Neural cell (in vitro differentiated cells): ENCODE measurements at regions not wholly inside any gene's neighbourhood (a gene's known extent, or its start where the extent isn't known, plus 50 kb on each side); places are given as distances from the start of the nearest gene placed in this dataset.

Experiments
- H2AFZ ChIP-seq: fragments of 200-600, 300-800 bp; sonication (generic), shearing (Covaris generic); 2 replicates; pipeline ENCODE4 v1.6.0; 2014; ENCODE audit warnings: low read depth, mild to moderate bottlenecking, antibody characterized with exemption, low read length, moderate library complexity
- H3F3A ChIP-seq: fragments of 200-600 bp; shearing (Covaris generic); 2 replicates; pipeline ENCODE4 v1.6.1; 2016; ENCODE audit warnings: mild to moderate bottlenecking, moderate library complexity, mixed read lengths, antibody characterized with exemption, low read length; ENCODE audit not compliant: insufficient read depth, poor library complexity, severe bottlenecking
- H3K27ac ChIP-seq: fragments of 200-600, 300-800 bp; sonication (generic), shearing (Covaris generic); 2 replicates; pipeline ENCODE4 v1.5.1; 2014; ENCODE audit warnings: mild to moderate bottlenecking, low read length, moderate library complexity
- H3K27me3 ChIP-seq: fragments of 300-800, 200-600 bp; sonication (generic), shearing (Covaris generic); 2 replicates; pipeline ENCODE4 v1.6.0; 2014; ENCODE audit warnings: mild to moderate bottlenecking, low read depth, low read length, moderate library complexity; ENCODE audit not compliant: insufficient read depth
- H3K36me3 ChIP-seq: fragments of 300-800, 200-600 bp; sonication (generic), shearing (Covaris generic); 2 replicates; pipeline ENCODE4 v1.5.1; 2014; ENCODE audit warnings: mild to moderate bottlenecking, antibody characterized with exemption, low read length, moderate library complexity; ENCODE audit not compliant: insufficient read depth
- H3K4me2 ChIP-seq: fragments of 300-800, 200-600 bp; sonication (generic), shearing (Covaris generic); 2 replicates; pipeline ENCODE4 v1.6.0; 2014; ENCODE audit warnings: mild to moderate bottlenecking, low read length
- H3K4me3 ChIP-seq: fragments of 300-800, 200-600 bp; sonication (generic), shearing (Covaris generic); 2 replicates; pipeline ENCODE4 v1.5.1; 2014; ENCODE audit warnings: mild to moderate bottlenecking, low read length, moderate library complexity
- H3K79me2 ChIP-seq: fragments of 200-600 bp; shearing (Covaris generic); replicated peaks from 2 replicates; pipeline ENCODE4 v1.6.0; 2014; ENCODE audit warnings: mild to moderate bottlenecking, low read length, moderate library complexity; ENCODE audit not compliant: insufficient read depth
- H3K9ac ChIP-seq: fragments of 300-800, 200-600 bp; sonication (generic), shearing (Covaris generic); 2 replicates; pipeline ENCODE4 v1.6.1; 2016; ENCODE audit warnings: mild to moderate bottlenecking, low read length, mixed read lengths
- H3K9me2 ChIP-seq: fragments of 200-600 bp; shearing (Covaris generic); 2 replicates; pipeline ENCODE4 v1.6.1; 2016; ENCODE audit warnings: mild to moderate bottlenecking, low read length, mixed read lengths; ENCODE audit not compliant: insufficient read depth
- H3K9me3 ChIP-seq: fragments of 200-600, 300-800 bp; sonication (generic), shearing (Covaris generic); 2 replicates; pipeline ENCODE4 v1.6.1; 2016; ENCODE audit warnings: mild to moderate bottlenecking, mixed run types, low read length, moderate library complexity, mixed read lengths
- H4K20me1 ChIP-seq: fragments of 200-600 bp; shearing (Covaris generic); 2 replicates; pipeline ENCODE4 v1.6.1; 2016; ENCODE audit warnings: mild to moderate bottlenecking, mixed run types; ENCODE audit not compliant: insufficient read depth
- CTCF ChIP-seq: fragments of 450-650 bp; IDR thresholded peaks from 2 replicates; pipeline ENCODE4 v1.5.1; 2014; ENCODE audit warnings: antibody characterized with exemption, mild to moderate bottlenecking, moderate library complexity; ENCODE audit not compliant: poor library complexity, severe bottlenecking
- EP300 ChIP-seq: fragments of 450-650 bp; conservative IDR thresholded peaks from 2 replicates; pipeline ENCODE4 v1.6.1; 2014; ENCODE audit warnings: antibody characterized with exemption, mild to moderate bottlenecking, moderate library complexity; ENCODE audit not compliant: poor library complexity, severe bottlenecking
- EZH2 ChIP-seq: fragments of 200-600, 300-800 bp; shearing (Covaris generic), sonication (generic); IDR thresholded peaks from 2 replicates; pipeline ENCODE4 v1.6.1; 2014; ENCODE audit warnings: antibody characterized with exemption, low read length, borderline replicate concordance, mild to moderate bottlenecking; ENCODE audit not compliant: insufficient read depth, poor library complexity, severe bottlenecking
- MXI1 ChIP-seq: fragments of 450-650 bp; conservative IDR thresholded peaks from 2 replicates; pipeline ENCODE4 v1.6.1; 2014; ENCODE audit warnings: antibody characterized with exemption, mild to moderate bottlenecking; ENCODE audit not compliant: poor library complexity, severe bottlenecking
- POLR2AphosphoS5 ChIP-seq: IDR thresholded peaks from 2 replicates; pipeline ENCODE4 v1.6.1; 2012
- RAD21 ChIP-seq: fragments of 450-650 bp; conservative IDR thresholded peaks from 2 replicates; pipeline ENCODE4 v1.6.1; 2014; ENCODE audit warnings: antibody characterized with exemption, mild to moderate bottlenecking, moderate library complexity
- REST ChIP-seq: IDR thresholded peaks from 2 replicates; pipeline ENCODE4 v1.6.1; 2012; ENCODE audit warnings: borderline replicate concordance
- SMC3 ChIP-seq: fragments of 450-650 bp; conservative IDR thresholded peaks from 2 replicates; pipeline ENCODE4 v1.6.1; 2014; ENCODE audit warnings: antibody characterized with exemption, mild to moderate bottlenecking, moderate library complexity; ENCODE audit not compliant: poor library complexity
- TAF1 ChIP-seq: IDR thresholded peaks from 2 replicates; pipeline ENCODE4 v1.6.1; 2012; ENCODE audit warnings: low read depth

GRCh38 chr10:44674536-44675386, 236.4 kb upstream of the TMEM72 start:
- Histone ChIP-seq H3K27ac (no peak overlapping the region), H3K9ac (no peak overlapping the region), H3K36me3 (no peaks in the 10 kb centered on the region), H2AFZ (no peak overlapping the region), H3K4me3 (no peak overlapping the region), H3F3A (no peaks in the 10 kb centered on the region), H3K4me2 (no peak overlapping the region), H3K27me3 (no peaks in the 10 kb centered on the region), H4K20me1 (no peaks in the 10 kb centered on the region), H3K9me3 (no peaks in the 10 kb centered on the region), H3K79me2 (no peaks in the 10 kb centered on the region), H3K9me2 (no peaks in the 10 kb centered on the region)
- no peak for TF ChIP-seq TAF1
- no peak for TF ChIP-seq MXI1
- no peak for TF ChIP-seq EZH2
- TF ChIP-seq POLR2AphosphoS5 = no peak
- no peak for TF ChIP-seq RAD21
- no peak for TF ChIP-seq SMC3
- TF ChIP-seq REST = no peak
- no peak for TF ChIP-seq CTCF
- TF ChIP-seq EP300 = no peak

- Histone ChIP-seq H3K36me3 (no peaks in the 10 kb centered on the region), H3K4me3 (no peak overlapping the region), H3K27me3 (no peaks in the 10 kb centered on the region), H4K20me1 (no peaks in the 10 kb centered on the region), H3K9me3 (no peaks in the 10 kb centered on the region), H3F3A (no peaks in the 10 kb centered on the region), H3K4me2 (no peak overlapping the region), H3K79me2 (no peaks in the 10 kb centered on the region), H3K27ac (no peak overlapping the region), H3K9ac (no peak overlapping the region), H3K9me2 (no peaks in the 10 kb centered on the region), H2AFZ (no peak overlapping the region)
- no peak for TF ChIP-seq POLR2AphosphoS5
- no peak for TF ChIP-seq TAF1
- no peak for TF ChIP-seq SMC3
- TF ChIP-seq MXI1 = no peak
- no peak for TF ChIP-seq EP300
- no peak for TF ChIP-seq EZH2
- TF ChIP-seq CTCF = no peak
- TF ChIP-seq RAD21 = no peak
- TF ChIP-seq REST = no peak
Observed at GRCh38 chr10:44675387-44675874, 235.7 kb upstream of the TMEM72 start.
